GM12878 (cell line): ENCODE measurements at regions not wholly inside any gene's neighbourhood (a gene's known extent, or its start where the extent isn't known, plus 50 kb on each side); places are given as distances from the start of the nearest gene placed in this dataset.

Experiments used
- FOS ChIP-seq: IDR thresholded peaks from 3 replicates; pipeline ENCODE4 v1.6.1; 2011; ENCODE audit warnings: borderline replicate concordance; ENCODE audit not compliant: insufficient read length; ENCODE audit errors: extremely low read depth
- PRDM15 ChIP-seq: fragments of 450-650 bp; formaldehyde crosslinking; IDR thresholded peaks from 2 replicates; pipeline ENCODE4 v1.4.0; 2020; ENCODE audit warnings: mild to moderate bottlenecking, moderate library complexity

GRCh38 chr13:99909836-99910619 is 61.5 kb downstream of the ZIC5 start:
- TF ChIP-seq FOS (no peak), PRDM15 (CRISPR knock-in tag) (no peak)
